ENCODE measurements at regions not wholly inside any gene's neighbourhood (a gene's known extent, or its start where the extent isn't known, plus 50 kb on each side); places are given as distances from the start of the nearest gene placed in this dataset.

GRCh38 chr2:193693758-193694157 is 1499.0 kb upstream of the TMEFF2 start (continued):
- TF ChIP-seq NPAS2 (CRISPR knock-in tag; IDR thresholded peaks at IDR 0.05; ENCODE audit: borderline replicate concordance) = no peak

- POLR2A ChIA-PET = no interaction called here
- 70% methylated on average over 2 of the region's 2 CpGs for WGBS (ENCODE audit: missing lambda C conversion rate)
- FAIRE-seq (no peak), ATAC-seq (no peak), DNase-seq (ENCODE audit: low read depth in 1 of 2, low spot score in 1 of 2) (no peak)
- Histone ChIP-seq H3K4me1 (no peaks in the 10 kb centered on the region), H3K4me2 (no peak overlapping the region), H3K9me3 (no peaks in the 10 kb centered on the region), H3K4me3 (no peak overlapping the region), H3K27ac (no peak overlapping the region)
- no peak for TF ChIP-seq PHF8 (IDR thresholded peaks at IDR 0.05; ENCODE audit: borderline replicate concordance, low read depth)
- no peak for TF ChIP-seq PBX3 (IDR thresholded peaks at IDR 0.05)
- TF ChIP-seq ZSCAN20 (CRISPR knock-in tag; IDR thresholded peaks at IDR 0.05) = no peak
- no peak for TF ChIP-seq NFE2L2 (conservative IDR thresholded peaks at IDR 0.05; ENCODE audit: low read length)
- no peak for TF ChIP-seq CHD4 (IDR thresholded peaks at IDR 0.05; ENCODE audit: borderline replicate concordance)
- TF ChIP-seq RARB (CRISPR knock-in tag; IDR thresholded peaks at IDR 0.05) = no peak
- no peak for TF ChIP-seq CBX8 (IDR thresholded peaks at IDR 0.05)
- no peak for TF ChIP-seq BCL3 (IDR thresholded peaks at IDR 0.05)
- TF ChIP-seq TFCP2L1 (CRISPR knock-in tag; IDR thresholded peaks at IDR 0.05) = no peak
- TF ChIP-seq RAD21 (conservative IDR thresholded peaks at IDR 0.05 in 1 of 2, IDR thresholded peaks at IDR 0.05 in 1 of 2) = no peak
- no peak for TF ChIP-seq TP53 (CRISPR knock-in tag; IDR thresholded peaks at IDR 0.05)
- TF ChIP-seq BHLHE40 (IDR thresholded peaks at IDR 0.05; ENCODE audit: low read depth, low read length) = no peak
- TF ChIP-seq HEYL (CRISPR knock-in tag; IDR thresholded peaks at IDR 0.05) = no peak
- TF ChIP-seq HOXB13 (CRISPR knock-in tag; IDR thresholded peaks at IDR 0.05; ENCODE audit: low read depth) = no peak
- TF ChIP-seq REST (IDR thresholded peaks at IDR 0.05) = no peak
- no peak for TF ChIP-seq MYC (IDR thresholded peaks at IDR 0.05; ENCODE audit: borderline replicate concordance, low read length)
- no peak for TF ChIP-seq CTCF (IDR thresholded peaks at IDR 0.05)
- CTCF ChIA-PET = no interaction called here
Observed at GRCh38 chr2:193690572-193690971, 1495.8 kb upstream of the TMEFF2 start.

- POLR2A ChIA-PET = no interaction called here
- 62% methylated on average over 4 of the region's 4 CpGs for WGBS (ENCODE audit: missing lambda C conversion rate)
- FAIRE-seq = no peak
- DNase-seq (ENCODE audit: low read depth in 1 of 2, low spot score in 1 of 2) = no peak
- ATAC-seq = no peak
- TF ChIP-seq SMC3 (IDR thresholded peaks at IDR 0.05) (no peak), CBX8 (IDR thresholded peaks at IDR 0.05) (no peak), EHF (CRISPR knock-in tag; IDR thresholded peaks at IDR 0.05) (no peak), HOXA7 (CRISPR knock-in tag; IDR thresholded peaks at IDR 0.05) (no peak), CEBPB (IDR thresholded peaks at IDR 0.05) (no peak), RNF2 (IDR thresholded peaks at IDR 0.05; ENCODE audit: borderline replicate concordance, low read depth) (no peak), CHD4 (IDR thresholded peaks at IDR 0.05; ENCODE audit: borderline replicate concordance) (no peak), REST (IDR thresholded peaks at IDR 0.05) (no peak), HOXB5 (CRISPR knock-in tag; IDR thresholded peaks at IDR 0.05) (no peak)
- H3K9me3 ChIP-seq = no peaks in the 10 kb centered on the region
- CTCF ChIA-PET = no interaction called here
- no peaks in the 10 kb centered on the region for H3K4me1 ChIP-seq
- H3K27ac ChIP-seq = no peak overlapping the region
- no peak overlapping the region for H3K4me2 ChIP-seq
- no peak overlapping the region for H3K4me3 ChIP-seq
Observed at GRCh38 chr2:193687195-193687594, 1492.5 kb upstream of the TMEFF2 start.
